ENCODE measurements at regions not wholly inside any gene's neighbourhood (a gene's known extent, or its start where the extent isn't known, plus 50 kb on each side); places are given as distances from the start of the nearest gene placed in this dataset.

DNA sequence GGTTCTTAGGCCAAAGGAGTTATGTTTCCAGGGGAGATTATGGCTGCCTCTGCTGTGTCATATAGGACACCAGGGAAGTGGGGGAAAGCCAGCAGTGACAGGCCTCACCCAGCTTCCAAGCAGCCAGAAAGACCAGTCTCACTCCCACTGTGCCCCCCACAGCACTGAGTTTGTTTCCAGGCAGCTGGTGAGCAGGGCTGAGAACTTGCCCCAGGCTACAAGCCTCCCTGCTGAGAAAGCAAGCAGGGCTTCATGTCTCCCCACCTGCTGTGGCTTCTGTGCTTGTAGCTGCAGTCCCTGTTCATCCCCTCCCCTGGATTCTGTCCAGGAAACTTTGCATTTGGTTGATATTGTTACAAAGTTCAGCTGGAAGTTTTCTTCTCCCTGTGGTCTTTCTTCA lies 376.3 kb downstream of the PDCD6IP start:
- intact Hi-C loops (cut with micrococcal nuclease) = no loop called here
- Histone ChIP-seq H3K27me3 (replicated peaks in 1 of 4; ENCODE audit: control extremely low read depth in 1 of 4, control insufficient read depth in 3 of 4, insufficient read depth in 4 of 4, low read length in 3 of 4) (no peaks in the 10 kb centered on the region), H3K27ac (ENCODE audit: low read length in 2 of 2) (no peak overlapping the region), H3K4me2 (replicated peaks; ENCODE audit: low read depth, low read length, poor library complexity, severe bottlenecking) (no peak overlapping the region), H3K4me3 (ENCODE audit: control extremely low read depth in 1 of 5, extremely low read depth in 1 of 5, insufficient read depth in 1 of 5, low read depth in 2 of 5, low read length in 4 of 5) (no peak overlapping the region), H3K9ac (ENCODE audit: low read length) (no peak overlapping the region), H3K4me1 (ENCODE audit: control insufficient read depth in 2 of 2, insufficient read depth in 2 of 2, low read length in 2 of 2) (no peaks in the 10 kb centered on the region), H3K9me3 (ENCODE audit: control extremely low read depth in 1 of 3, control insufficient read depth in 2 of 3, insufficient read depth in 1 of 3, low read length in 2 of 3) (peaks cover 0 to 3% (median 0%) of the 10 kb centered on the region in 3 donors), H4K20me1 (ENCODE audit: control insufficient read depth, insufficient read depth, low read length, poor library complexity, severe bottlenecking) (no peaks in the 10 kb centered on the region), H2AFZ (ENCODE audit: insufficient read depth, low read depth, low read length, poor library complexity, severe bottlenecking) (no peak overlapping the region), H3K79me2 (ENCODE audit: control insufficient read depth, insufficient read depth, low read length) (no peaks in the 10 kb centered on the region), H3K36me3 (replicated peaks in 1 of 2; ENCODE audit: control extremely low read depth in 1 of 2, control insufficient read depth in 1 of 2, extremely low read depth in 1 of 2, insufficient read depth in 2 of 2, low read length in 1 of 2) (no peaks in the 10 kb centered on the region)
- TF ChIP-seq, protein P1, sequence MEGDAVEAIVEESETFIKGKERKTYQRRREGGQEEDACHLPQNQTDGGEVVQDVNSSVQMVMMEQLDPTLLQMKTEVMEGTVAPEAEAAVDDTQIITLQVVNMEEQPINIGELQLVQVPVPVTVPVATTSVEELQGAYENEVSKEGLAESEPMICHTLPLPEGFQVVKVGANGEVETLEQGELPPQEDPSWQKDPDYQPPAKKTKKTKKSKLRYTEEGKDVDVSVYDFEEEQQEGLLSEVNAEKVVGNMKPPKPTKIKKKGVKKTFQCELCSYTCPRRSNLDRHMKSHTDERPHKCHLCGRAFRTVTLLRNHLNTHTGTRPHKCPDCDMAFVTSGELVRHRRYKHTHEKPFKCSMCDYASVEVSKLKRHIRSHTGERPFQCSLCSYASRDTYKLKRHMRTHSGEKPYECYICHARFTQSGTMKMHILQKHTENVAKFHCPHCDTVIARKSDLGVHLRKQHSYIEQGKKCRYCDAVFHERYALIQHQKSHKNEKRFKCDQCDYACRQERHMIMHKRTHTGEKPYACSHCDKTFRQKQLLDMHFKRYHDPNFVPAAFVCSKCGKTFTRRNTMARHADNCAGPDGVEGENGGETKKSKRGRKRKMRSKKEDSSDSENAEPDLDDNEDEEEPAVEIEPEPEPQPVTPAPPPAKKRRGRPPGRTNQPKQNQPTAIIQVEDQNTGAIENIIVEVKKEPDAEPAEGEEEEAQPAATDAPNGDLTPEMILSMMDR (IDR thresholded peaks at IDR 0.05) = no peak
- no peak for TF ChIP-seq EZH2 (IDR thresholded peaks at IDR 0.05; ENCODE audit: borderline replicate concordance, insufficient read depth, low read depth, low read length, poor library complexity, severe bottlenecking)
- H3K4me3 Mint-ChIP-seq = no peak overlapping the region
- H3K4me1 Mint-ChIP-seq = peaks cover 3% of the 10 kb centered on the region
- no peak for DNase-seq
- H3K27ac Mint-ChIP-seq = no peak overlapping the region
- H3K27me3 Mint-ChIP-seq = peaks cover 8% of the 10 kb centered on the region
- ChIA-PET CTCF (no interaction called here), POLR2A (no interaction called here)
- no peak for ATAC-seq (ENCODE audit: low read depth)
- H3K9me3 Mint-ChIP-seq (ENCODE audit: insufficient read depth) = peaks cover 2% of the 10 kb centered on the region

DNA sequence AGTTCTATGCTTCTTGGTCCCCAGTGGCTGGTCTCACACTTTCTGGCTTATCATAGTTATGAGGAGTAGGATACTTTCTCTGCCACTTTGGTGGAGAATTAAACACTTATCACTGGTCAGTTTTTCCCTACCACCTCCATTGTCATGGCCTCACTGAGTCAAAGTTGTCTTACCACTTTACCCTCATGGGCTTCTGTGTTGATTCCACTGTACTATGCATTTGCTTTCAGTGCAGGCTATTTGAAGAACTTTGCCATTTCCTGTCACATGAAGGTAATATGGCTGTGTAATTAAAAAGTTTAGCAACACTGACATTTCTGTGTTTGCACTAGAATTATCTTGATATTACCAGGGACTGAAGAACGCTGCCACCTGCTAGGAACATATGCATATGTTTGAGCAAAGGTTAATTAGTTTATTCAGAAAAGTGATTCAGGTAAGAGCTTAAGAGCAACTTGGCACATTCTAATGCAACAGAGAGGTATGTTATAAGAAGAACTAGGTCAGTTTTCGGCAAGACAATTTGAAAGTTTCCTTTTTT lies 377.3 kb downstream of the PDCD6IP start:
- Mint-ChIP-seq H3K4me1 (peaks cover 3% of the 10 kb centered on the region), H3K4me3 (no peak overlapping the region), H3K9me3 (ENCODE audit: insufficient read depth) (peaks cover 2% of the 10 kb centered on the region), H3K27ac (no peak overlapping the region), H3K27me3 (peaks cover 8% of the 10 kb centered on the region)
- Histone ChIP-seq H3K4me1 (ENCODE audit: control insufficient read depth in 2 of 2, insufficient read depth in 2 of 2, low read length in 2 of 2) (no peaks in the 10 kb centered on the region), H3K36me3 (replicated peaks in 1 of 2; ENCODE audit: control extremely low read depth in 1 of 2, control insufficient read depth in 1 of 2, extremely low read depth in 1 of 2, insufficient read depth in 2 of 2, low read length in 1 of 2) (no peaks in the 10 kb centered on the region), H3K9me3 (ENCODE audit: control extremely low read depth in 1 of 3, control insufficient read depth in 2 of 3, insufficient read depth in 1 of 3, low read length in 2 of 3) (peaks cover 0 to 3% (median 0%) of the 10 kb centered on the region in 3 donors), H3K79me2 (ENCODE audit: control insufficient read depth, insufficient read depth, low read length) (no peaks in the 10 kb centered on the region), H3K27me3 (replicated peaks in 1 of 4; ENCODE audit: control extremely low read depth in 1 of 4, control insufficient read depth in 3 of 4, insufficient read depth in 4 of 4, low read length in 3 of 4) (no peaks in the 10 kb centered on the region), H3K27ac (ENCODE audit: low read length in 2 of 2) (no peak overlapping the region), H3K4me3 (ENCODE audit: control extremely low read depth in 1 of 5, extremely low read depth in 1 of 5, insufficient read depth in 1 of 5, low read depth in 2 of 5, low read length in 4 of 5) (no peak overlapping the region), H4K20me1 (ENCODE audit: control insufficient read depth, insufficient read depth, low read length, poor library complexity, severe bottlenecking) (no peaks in the 10 kb centered on the region), H3K4me2 (replicated peaks; ENCODE audit: low read depth, low read length, poor library complexity, severe bottlenecking) (no peak overlapping the region), H2AFZ (ENCODE audit: insufficient read depth, low read depth, low read length, poor library complexity, severe bottlenecking) (no peak overlapping the region), H3K9ac (ENCODE audit: low read length) (no peak overlapping the region)
- ATAC-seq (ENCODE audit: low read depth) (no peak), DNase-seq (no peak)
- POLR2A ChIA-PET = no interaction called here
- TF ChIP-seq, protein P1 (IDR thresholded peaks at IDR 0.05) = no peak
- TF ChIP-seq EZH2 (IDR thresholded peaks at IDR 0.05; ENCODE audit: borderline replicate concordance, insufficient read depth, low read depth, low read length, poor library complexity, severe bottlenecking) = no peak
- intact Hi-C loops (cut with micrococcal nuclease) = no loop called here
- 100% methylated on average over 1 of the region's 2 CpGs for WGBS (ENCODE audit: insufficient coverage)
- CTCF ChIA-PET = no interaction called here
